Inferior parietal cortex (tissue), 1 donor: ENCODE measurements at regions not wholly inside any gene's neighbourhood (a gene's known extent, or its start where the extent isn't known, plus 50 kb on each side); places are given as distances from the start of the nearest gene placed in this dataset.
"Not testable (repeated sequence)": the region's sequence is repeated elsewhere in the genome, so short reads cannot be mapped to it uniquely, and the experiment has no call there.

Experiments
- DNase-seq: peaks from one replicate; pipeline ENCODE4 v3.0.0-alpha.2; 2016; ENCODE audit errors: extremely low spot score

GRCh38 chr3:63096248-63097058, 181.7 kb upstream of the SYNPR start:
- no peak for DNase-seq

GRCh38 chr3:63097396-63097795, 180.7 kb upstream of the SYNPR start:
- DNase-seq = no peak

DNA sequence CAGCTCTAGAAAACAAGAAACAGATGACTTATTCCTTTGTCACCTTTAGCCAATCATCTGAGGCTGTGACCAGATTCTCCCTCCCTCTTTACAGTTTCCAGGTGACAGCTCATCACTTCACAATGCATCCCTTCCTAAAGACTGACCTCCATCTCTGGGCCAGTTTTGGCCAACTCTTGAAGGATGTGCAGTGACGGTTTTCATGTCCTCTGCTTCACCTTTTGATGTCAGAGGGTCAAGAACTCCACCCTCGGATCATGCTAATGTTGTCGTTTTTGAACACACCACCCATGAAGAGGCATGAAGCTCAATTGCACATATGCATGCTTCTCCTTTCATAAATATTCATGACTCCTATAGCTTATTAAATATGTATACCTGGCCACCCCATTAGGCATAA, 161.2 kb upstream of the SYNPR start:
- no peak for DNase-seq

DNA sequence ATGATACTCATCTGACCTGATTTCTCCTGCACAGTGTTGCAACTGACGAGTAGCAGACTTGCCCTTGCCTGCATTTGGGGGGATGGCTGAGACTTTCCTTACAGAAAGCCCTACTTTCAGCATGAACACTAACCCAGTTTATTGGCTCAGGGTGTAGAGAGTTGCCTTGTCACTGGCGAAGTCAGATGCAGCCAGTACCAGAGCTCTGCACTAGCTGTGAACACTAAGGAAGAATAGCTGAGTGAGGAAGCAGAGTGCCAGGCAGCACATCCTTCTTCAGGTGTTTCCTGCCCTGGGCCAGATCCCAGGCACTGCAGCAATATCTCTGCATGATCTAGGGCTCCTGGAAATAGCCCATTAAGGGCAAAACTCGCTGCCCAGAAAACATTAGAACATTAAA, 154.0 kb upstream of the SYNPR start:
- no peak for DNase-seq

DNA sequence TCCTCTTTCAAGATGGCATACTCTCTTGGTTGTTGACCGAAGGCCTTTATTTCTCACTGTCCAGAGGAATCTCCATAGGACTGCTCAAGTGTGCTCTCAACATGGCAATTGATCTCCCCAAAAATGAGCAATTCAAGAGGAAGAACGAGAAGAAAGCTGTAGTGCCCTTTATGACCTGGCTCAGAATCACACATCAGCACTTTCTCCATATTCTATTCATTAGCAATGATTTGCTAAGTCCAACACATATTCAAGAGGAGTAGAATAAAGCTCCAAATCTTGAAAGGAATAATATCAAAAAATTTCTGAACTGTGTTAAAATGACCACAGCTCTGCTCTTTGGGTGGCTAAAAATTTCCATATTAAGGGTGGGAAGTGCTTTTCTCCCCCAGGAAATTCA, 151.6 kb upstream of the SYNPR start:
- no peak for DNase-seq

DNA sequence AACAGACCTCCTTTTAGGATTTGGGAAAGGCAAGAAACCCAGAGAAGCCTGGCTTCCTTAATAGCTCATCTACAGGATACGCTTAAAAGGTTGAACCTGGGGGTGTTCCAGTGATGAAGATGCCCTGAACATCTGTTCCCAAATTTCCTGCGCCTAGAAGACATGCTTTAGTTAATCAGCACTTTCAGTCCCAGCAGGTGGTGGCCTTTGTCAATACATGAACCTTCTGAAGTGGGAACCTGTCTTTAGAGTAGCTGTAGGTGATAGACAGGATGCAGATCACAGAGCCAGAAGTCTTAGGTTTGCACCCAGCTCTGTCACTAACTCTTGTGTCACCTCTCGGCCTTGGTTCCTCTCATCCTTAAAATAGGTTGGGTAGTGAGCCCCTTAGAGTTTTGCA, 149.7 kb upstream of the SYNPR start:
- DNase-seq = no peak

DNA sequence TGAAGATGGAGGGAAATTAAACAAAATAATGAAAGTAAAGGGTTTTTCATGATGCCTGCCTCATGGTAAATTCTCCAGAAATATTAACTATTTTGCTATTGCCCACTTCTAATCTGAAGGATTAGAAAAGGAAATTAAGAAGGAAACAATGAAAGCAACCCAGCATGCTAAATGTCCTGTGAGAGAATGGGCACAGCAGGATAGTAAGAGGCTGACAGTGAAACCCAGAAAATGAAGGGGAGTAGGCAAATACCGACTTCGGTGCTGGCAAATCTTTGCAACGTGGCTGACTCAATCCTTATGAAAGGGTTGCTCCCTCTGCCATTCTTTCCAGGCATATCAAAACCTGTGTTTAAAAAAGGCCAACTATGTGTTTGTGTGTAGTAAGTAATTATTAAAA, 147.5 kb upstream of the SYNPR start:
- DNase-seq = no peak

- DNase-seq = no peak
Observed at GRCh38 chr3:63132461-63133250, 145.5 kb upstream of the SYNPR start.

- no peak for DNase-seq
Observed at GRCh38 chr3:63135367-63135766, 142.7 kb upstream of the SYNPR start.

DNA sequence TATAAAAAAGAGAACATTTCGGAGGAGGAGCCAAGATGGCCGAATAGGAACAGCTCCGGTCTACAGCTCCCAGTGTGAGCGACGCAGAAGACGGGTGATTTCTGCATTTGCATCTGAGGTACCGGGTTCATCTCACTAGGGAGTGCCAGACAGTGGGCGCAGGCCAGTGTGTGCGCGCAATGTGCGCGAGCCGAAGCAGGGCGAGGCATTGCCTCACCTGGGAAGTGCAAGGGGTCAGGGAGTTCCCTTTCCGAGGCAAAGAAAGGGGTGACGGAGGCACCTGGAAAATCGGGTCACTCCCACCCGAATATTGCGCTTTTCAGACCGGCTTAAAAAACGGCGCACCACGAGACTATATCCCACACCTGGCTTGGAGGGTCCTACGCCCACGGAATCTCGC, 141.9 kb upstream of the SYNPR start:
- not testable (repeated sequence) for DNase-seq

- DNase-seq = no peak
Observed at GRCh38 chr3:63142681-63143080, 135.4 kb upstream of the SYNPR start.

DNA sequence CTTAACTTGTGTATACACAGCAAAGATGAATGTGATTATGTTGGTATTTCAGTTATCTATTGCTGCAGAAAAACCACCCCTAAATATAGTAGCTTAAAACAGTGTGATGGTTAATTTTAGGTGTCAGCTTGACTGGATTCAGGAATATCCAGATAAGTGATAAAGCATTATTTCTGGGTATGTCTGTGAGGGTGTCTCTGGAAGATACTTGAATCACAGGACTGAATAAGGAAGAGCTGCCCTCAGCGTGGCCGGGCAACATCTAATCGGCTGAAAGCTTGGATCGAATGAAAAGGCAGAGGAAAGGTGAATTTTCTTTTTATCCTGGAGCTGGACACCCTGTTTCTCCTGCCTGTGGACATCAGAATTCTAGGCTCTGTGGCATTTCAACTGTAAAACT, 132.0 kb upstream of the SYNPR start:
- no peak for DNase-seq

GRCh38 chr3:63150880-63151279, 127.2 kb upstream of the SYNPR start:
- no peak for DNase-seq

DNA sequence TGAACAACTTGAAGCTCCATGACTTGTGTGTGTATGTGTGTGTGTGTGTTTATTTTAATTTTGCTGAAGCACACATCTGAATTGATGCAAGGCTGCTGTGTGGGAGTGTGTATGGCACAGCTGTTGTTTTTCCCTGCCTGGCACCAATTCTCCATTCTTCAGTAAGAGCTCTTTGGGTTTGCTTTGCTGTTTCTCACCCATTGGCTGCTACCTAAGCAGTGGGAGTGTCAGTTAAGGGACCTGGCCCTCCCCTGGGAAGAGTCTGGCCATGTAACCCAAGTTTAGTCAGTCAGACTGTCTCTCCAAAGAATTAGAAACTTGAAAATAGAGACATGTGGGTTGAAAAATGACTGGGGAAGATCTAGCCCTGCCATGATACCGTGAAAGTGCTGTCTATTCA, 126.2 kb upstream of the SYNPR start:
- no peak for DNase-seq

DNA sequence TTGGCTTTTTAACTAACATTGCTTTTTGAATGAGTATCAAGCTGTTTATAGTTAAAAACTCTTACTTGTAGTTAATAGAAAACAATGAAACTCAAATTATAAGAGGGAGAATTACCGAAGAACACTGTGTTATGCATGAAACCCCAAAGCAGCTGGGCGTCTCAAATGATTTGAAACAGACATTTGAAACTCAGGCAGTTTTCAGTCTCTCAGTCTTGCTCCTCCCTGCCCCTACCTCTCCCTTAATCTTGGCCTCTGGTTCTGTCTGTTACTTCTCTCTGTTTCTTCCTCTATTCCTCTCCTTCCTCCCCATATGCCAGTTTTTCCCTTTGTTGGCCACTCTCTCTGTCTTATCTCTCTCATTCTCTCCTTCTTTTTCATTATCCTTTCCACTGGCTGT, 118.3 kb upstream of the SYNPR start:
- DNase-seq = no peak

DNA sequence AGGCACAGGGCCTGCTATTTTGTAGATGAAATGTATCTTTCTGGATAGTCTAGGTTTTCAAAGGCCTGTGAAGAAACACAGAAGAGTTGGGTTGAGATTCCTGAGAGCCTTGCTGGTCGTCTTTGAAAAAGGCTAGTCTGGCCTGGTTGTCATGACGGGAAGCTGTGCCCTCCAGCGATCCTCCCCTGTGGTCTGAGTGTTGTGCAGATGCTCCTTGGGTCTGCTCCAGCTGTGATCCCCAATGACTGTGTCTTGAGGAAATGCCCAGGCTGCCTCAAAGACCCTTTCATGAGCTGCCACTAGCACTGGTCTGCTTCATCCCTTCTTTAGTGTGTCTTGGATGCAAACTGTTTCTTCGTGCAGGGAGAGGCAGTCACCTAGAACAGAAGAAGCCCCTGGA, 111.0 kb upstream of the SYNPR start:
- DNase-seq = no peak

DNA sequence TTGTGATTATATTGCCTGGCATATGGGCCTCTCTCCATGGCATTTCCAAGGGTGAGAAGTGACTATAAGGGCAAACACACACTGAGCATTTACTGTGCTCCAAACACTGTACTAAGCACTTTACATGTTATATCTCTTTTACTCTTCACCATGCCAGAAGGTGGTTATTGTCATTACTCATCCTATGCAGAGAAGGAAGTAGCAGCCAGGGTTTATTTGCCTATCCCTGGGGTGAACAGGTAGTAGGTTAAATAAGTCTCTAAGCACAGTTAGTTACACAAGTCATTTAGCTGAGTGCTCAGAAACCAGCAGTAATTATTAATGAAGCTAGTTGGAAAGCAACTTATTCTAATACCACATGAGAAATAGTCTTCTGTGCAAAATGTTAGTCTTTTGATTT, 109.9 kb upstream of the SYNPR start:
- no peak for DNase-seq

GRCh38 chr3:63179862-63180522, 98.1 kb upstream of the SYNPR start:
- DNase-seq = no peak

DNA sequence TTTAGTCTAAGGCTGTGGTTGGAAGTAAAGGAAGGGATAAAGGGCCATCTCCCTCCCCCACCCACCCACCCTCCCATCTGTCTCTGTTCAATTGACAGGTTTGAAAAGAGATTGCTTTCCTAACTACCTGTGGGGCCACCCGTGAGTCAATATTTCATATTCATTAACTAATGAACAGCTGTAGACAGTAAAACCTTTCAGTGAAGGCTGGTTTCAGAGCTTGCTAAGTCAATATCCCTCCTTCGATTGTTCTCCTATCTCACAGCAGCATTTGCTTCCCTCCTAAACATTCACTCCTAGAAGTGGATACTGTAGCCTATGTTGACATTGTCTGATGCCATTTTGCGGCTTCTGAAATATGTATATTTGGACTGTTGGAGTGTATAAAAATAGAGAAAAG, 85.9 kb upstream of the SYNPR start:
- no peak for DNase-seq

GRCh38 chr3:63193647-63194046, 84.5 kb upstream of the SYNPR start:
- DNase-seq = peak; percentile 82

- DNase-seq = no peak
Observed at GRCh38 chr3:63199606-63200005, 78.5 kb upstream of the SYNPR start.

GRCh38 chr3:63202529-63202928, 75.6 kb upstream of the SYNPR start:
- no peak for DNase-seq
